AG10803 (cell line): ENCODE measurements at regions not wholly inside any gene's neighbourhood (a gene's known extent, or its start where the extent isn't known, plus 50 kb on each side); places are given as distances from the start of the nearest gene placed in this dataset.

Experiments
- DNase-seq: peaks from one replicate; pipeline ENCODE4 v3.0.0; 2010; ENCODE audit warnings: low read depth
- H3K4me3 ChIP-seq: 2 replicates; pipeline ENCODE4 v1.5.1; 2011; ENCODE audit warnings: mild to moderate bottlenecking, low read length, control low read depth
- CTCF ChIP-seq: conservative IDR thresholded peaks from 2 replicates; pipeline ENCODE4 v1.5.1; 2011; ENCODE audit warnings: mild to moderate bottlenecking, low read length, control low read depth, inconsistent platforms

- no peak for DNase-seq
- no peak overlapping the region for H3K4me3 ChIP-seq
- TF ChIP-seq CTCF: no peak
Observed at GRCh38 chr9:13901176-13901575, 412.8 kb downstream of the NFIB start.

- TF ChIP-seq CTCF: no peak
- H3K4me3 ChIP-seq: no peak overlapping the region
- no peak for DNase-seq
Observed at GRCh38 chr9:13900449-13900848, 413.5 kb downstream of the NFIB start.

- H3K4me3 ChIP-seq: no peak overlapping the region
- no peak for DNase-seq
- no peak for TF ChIP-seq CTCF
Observed at GRCh38 chr9:13899924-13900323, 414.0 kb downstream of the NFIB start.

GRCh38 chr9:13898957-13899356, 415.0 kb downstream of the NFIB start:
- no peak overlapping the region for H3K4me3 ChIP-seq
- TF ChIP-seq CTCF: no peak
- no peak for DNase-seq

GRCh38 chr9:13896922-13897835, 416.8 kb downstream of the NFIB start:
- DNase-seq: no peak

GRCh38 chr9:13896047-13896446, 417.9 kb downstream of the NFIB start:
- no peak overlapping the region for H3K4me3 ChIP-seq
- no peak for TF ChIP-seq CTCF
- DNase-seq: no peak

More at GRCh38 chr9:13896922-13897835, 416.8 kb downstream of the NFIB start:
- no peak overlapping the region for H3K4me3 ChIP-seq
- no peak for TF ChIP-seq CTCF

GRCh38 chr9:13885258-13885657, 428.7 kb downstream of the NFIB start:
- no peak for TF ChIP-seq CTCF
- no peak overlapping the region for H3K4me3 ChIP-seq
- DNase-seq: no peak
